GM19395 (cell line): ENCODE measurements at regions not wholly inside any gene's neighbourhood (a gene's known extent, or its start where the extent isn't known, plus 50 kb on each side); places are given as distances from the start of the nearest gene placed in this dataset.

Source experiments
- ATAC-seq: cut with Tn5 transposase; IDR thresholded peaks from one replicate; pipeline ENCODE4 v1.9.1; 2021; ENCODE audit warnings: mild to moderate bottlenecking, moderate library complexity; ENCODE audit not compliant: unreplicated experiment

- no peak for ATAC-seq
These were observed 68.3 kb upstream of the PRPS1 start for GRCh38 chrX:107560041-107560440.

- ATAC-seq = no peak
These were observed 67.3 kb upstream of the PRPS1 start for GRCh38 chrX:107560980-107561379.

GRCh38 chrX:107561468-107562215 lies 66.7 kb upstream of the PRPS1 start:
- no peak for ATAC-seq

GRCh38 chrX:107562482-107562881 lies 65.8 kb upstream of the PRPS1 start:
- no peak for ATAC-seq

- no peak for ATAC-seq
These were observed 64.5 kb upstream of the PRPS1 start for GRCh38 chrX:107563824-107564223.

- no peak for ATAC-seq
These were observed 63.3 kb upstream of the PRPS1 start for GRCh38 chrX:107565015-107565414.

- no peak for ATAC-seq
These were observed 62.2 kb upstream of the PRPS1 start for GRCh38 chrX:107565931-107566603.

- no peak for ATAC-seq
These were observed 61.6 kb upstream of the PRPS1 start for GRCh38 chrX:107566604-107567262.

GRCh38 chrX:107567370-107567769 lies 60.9 kb upstream of the PRPS1 start:
- no peak for ATAC-seq

GRCh38 chrX:107571296-107571998 lies 56.9 kb upstream of the PRPS1 start:
- no peak for ATAC-seq

GRCh38 chrX:107573016-107573415 lies 55.3 kb upstream of the PRPS1 start:
- ATAC-seq = no peak

GRCh38 chrX:107574054-107574683 lies 54.1 kb upstream of the PRPS1 start:
- no peak for ATAC-seq

- ATAC-seq = no peak
These were observed 53.6 kb upstream of the PRPS1 start for GRCh38 chrX:107574711-107575110.

- ATAC-seq = no peak
These were observed 51.9 kb upstream of the PRPS1 start for GRCh38 chrX:107576392-107576791.

GRCh38 chrX:107576841-107577240 lies 51.5 kb upstream of the PRPS1 start:
- peak; percentile 90 for ATAC-seq

GRCh38 chrX:107577933-107578332 lies 50.4 kb upstream of the PRPS1 start:
- ATAC-seq = no peak
